Loucy (cell line): ENCODE measurements at regions not wholly inside any gene's neighbourhood (a gene's known extent, or its start where the extent isn't known, plus 50 kb on each side); places are given as distances from the start of the nearest gene placed in this dataset.

Source experiments
- H2AFZ ChIP-seq: fragments of 200-600 bp; sonication (generic); 2 replicates; pipeline ENCODE4 v1.6.0; 2016; ENCODE audit warnings: antibody characterized with exemption, mild to moderate bottlenecking, low read length, moderate library complexity
- H3F3A ChIP-seq: fragments of 200-600 bp; 2 replicates; pipeline ENCODE4 v1.6.0; 2016; ENCODE audit warnings: antibody characterized with exemption, low read depth, mild to moderate bottlenecking
- H3K27me3 ChIP-seq: fragments of 200-600 bp; sonication (generic); 2 replicates; pipeline ENCODE4 v1.6.1; 2014; ENCODE audit warnings: low read length, mild to moderate bottlenecking; ENCODE audit not compliant: insufficient read depth, poor library complexity, severe bottlenecking
- H3K36me3 ChIP-seq: fragments of 200-600 bp; sonication (generic); 2 replicates; pipeline ENCODE4 v1.6.1; 2016; ENCODE audit warnings: low read length; ENCODE audit not compliant: insufficient read depth
- H3K4me1 ChIP-seq: fragments of 200-600 bp; sonication (generic); 2 replicates; pipeline ENCODE4 v1.5.1; 2014; ENCODE audit warnings: low read length, mild to moderate bottlenecking; ENCODE audit not compliant: insufficient read depth, poor library complexity, severe bottlenecking
- H3K4me2 ChIP-seq: fragments of 200-600 bp; sonication (generic); 2 replicates; pipeline ENCODE4 v1.6.0; 2014; ENCODE audit warnings: antibody characterized with exemption, low read length, low read depth, mild to moderate bottlenecking; ENCODE audit not compliant: poor library complexity, severe bottlenecking
- H3K4me3 ChIP-seq: fragments of 200-600 bp; sonication (generic); 2 replicates; pipeline ENCODE4 v1.5.1; 2014; ENCODE audit warnings: low read length, mild to moderate bottlenecking, mixed read lengths; ENCODE audit not compliant: poor library complexity, severe bottlenecking
- H3K79me2 ChIP-seq: fragments of 200-600 bp; sonication (generic); 2 replicates; pipeline ENCODE4 v1.6.1; 2014; ENCODE audit warnings: low read length; ENCODE audit not compliant: insufficient read depth
- H3K9ac ChIP-seq: fragments of 200-600 bp; sonication (generic); 2 replicates; pipeline ENCODE4 v1.6.0; 2014; ENCODE audit warnings: mild to moderate bottlenecking, low read depth, low read length, moderate library complexity; ENCODE audit not compliant: poor library complexity, severe bottlenecking
- H3K9me2 ChIP-seq: fragments of 200-600 bp; sonication (generic); replicated peaks from 2 replicates; pipeline ENCODE4 v1.6.1; 2016; ENCODE audit warnings: low read depth, low read length, mixed read lengths
- H3K9me3 ChIP-seq: fragments of 200-600 bp; sonication (generic); 2 replicates; pipeline ENCODE4 v1.6.1; 2014; ENCODE audit warnings: mild to moderate bottlenecking, antibody characterized with exemption, low read length, low read depth; ENCODE audit not compliant: insufficient read depth
- H4K20me1 ChIP-seq: fragments of 200-600 bp; sonication (generic); 2 replicates; pipeline ENCODE4 v1.6.0; 2014; ENCODE audit warnings: antibody characterized with exemption, low read length, mild to moderate bottlenecking; ENCODE audit not compliant: insufficient read depth, poor library complexity, severe bottlenecking
- EZH2phosphoT487 ChIP-seq: fragments of 200-600 bp; IDR thresholded peaks from 2 replicates; pipeline ENCODE4 v1.6.1; 2018; ENCODE audit warnings: antibody characterized with exemption, mild to moderate bottlenecking, moderate library complexity, borderline replicate concordance
- TF ChIP-seq, protein P1 (sequence below): fragments of 200-600 bp; sonication (generic); conservative IDR thresholded peaks from 2 replicates; pipeline ENCODE4 v1.5.1; 2014; ENCODE audit warnings: mild to moderate bottlenecking, antibody characterized with exemption, low read length

DNA sequence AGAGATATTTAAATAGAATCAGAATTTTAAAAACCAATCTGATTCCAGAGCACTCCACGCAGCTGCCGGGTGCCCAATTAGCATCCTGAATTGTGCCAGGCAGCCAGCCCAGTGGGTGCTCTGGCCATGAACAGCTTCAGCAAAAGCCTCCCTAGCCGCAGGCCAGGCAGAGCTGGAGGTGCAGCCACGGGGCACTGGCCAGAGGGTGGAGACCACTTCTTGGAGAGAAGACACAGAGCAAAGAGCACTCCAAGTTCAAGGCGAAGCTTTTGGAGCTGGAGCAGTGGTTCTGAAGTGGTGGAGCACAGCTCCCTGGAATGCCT, 475.6 kb upstream of the PROK2 start:
- Histone ChIP-seq H3K9me2 (no peaks in the 10 kb centered on the region), H3K27me3 (no peaks in the 10 kb centered on the region), H3K4me3 (no peak overlapping the region), H4K20me1 (no peaks in the 10 kb centered on the region), H2AFZ (no peak overlapping the region), H3K9ac (no peak overlapping the region), H3K9me3 (no peaks in the 10 kb centered on the region), H3K4me1 (peaks cover 24% of the 10 kb centered on the region), H3F3A (no peaks in the 10 kb centered on the region), H3K79me2 (no peaks in the 10 kb centered on the region), H3K4me2 (no peak overlapping the region), H3K36me3 (no peaks in the 10 kb centered on the region)
- no peak for TF ChIP-seq EZH2phosphoT487
- TF ChIP-seq, protein P1, sequence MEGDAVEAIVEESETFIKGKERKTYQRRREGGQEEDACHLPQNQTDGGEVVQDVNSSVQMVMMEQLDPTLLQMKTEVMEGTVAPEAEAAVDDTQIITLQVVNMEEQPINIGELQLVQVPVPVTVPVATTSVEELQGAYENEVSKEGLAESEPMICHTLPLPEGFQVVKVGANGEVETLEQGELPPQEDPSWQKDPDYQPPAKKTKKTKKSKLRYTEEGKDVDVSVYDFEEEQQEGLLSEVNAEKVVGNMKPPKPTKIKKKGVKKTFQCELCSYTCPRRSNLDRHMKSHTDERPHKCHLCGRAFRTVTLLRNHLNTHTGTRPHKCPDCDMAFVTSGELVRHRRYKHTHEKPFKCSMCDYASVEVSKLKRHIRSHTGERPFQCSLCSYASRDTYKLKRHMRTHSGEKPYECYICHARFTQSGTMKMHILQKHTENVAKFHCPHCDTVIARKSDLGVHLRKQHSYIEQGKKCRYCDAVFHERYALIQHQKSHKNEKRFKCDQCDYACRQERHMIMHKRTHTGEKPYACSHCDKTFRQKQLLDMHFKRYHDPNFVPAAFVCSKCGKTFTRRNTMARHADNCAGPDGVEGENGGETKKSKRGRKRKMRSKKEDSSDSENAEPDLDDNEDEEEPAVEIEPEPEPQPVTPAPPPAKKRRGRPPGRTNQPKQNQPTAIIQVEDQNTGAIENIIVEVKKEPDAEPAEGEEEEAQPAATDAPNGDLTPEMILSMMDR = no peak

DNA sequence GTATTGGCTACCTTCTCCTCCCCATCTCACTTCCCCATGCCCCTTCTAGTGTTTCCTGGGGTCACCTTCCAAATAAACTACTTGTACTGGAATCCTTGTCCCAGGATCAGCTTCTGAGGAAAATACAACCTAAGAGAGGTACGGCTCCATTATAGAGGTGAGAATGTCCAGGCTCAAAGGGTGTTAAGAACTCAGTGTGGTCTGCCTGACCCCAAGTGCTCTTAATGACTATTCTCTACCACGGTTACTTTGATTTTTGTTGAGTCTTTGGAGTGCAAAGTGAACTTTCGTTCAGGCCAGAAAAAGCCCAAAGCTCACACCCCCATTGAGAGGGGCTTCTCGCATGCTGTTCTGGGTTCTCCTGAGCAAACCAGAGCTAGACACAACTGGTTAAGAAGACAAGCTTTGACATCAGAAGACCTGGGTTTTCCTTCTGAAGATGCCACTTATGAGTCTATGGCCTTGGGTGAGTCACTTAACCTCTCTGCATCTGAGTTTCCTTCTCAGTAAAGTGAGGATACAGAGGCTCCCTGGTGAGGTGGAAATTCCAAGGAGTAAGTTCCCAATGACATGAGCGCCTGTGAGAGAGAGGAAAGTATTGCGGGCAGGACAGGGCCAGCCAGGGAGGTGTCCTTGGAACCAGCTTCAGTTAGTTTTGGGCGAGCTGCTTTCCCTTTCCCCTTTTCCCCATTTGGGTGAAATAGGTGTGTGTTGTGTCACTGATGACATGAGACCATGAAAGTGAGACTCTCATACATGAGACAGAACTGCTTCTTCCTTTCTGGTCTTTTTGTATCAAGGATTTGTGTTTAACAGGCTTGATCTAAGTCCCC, 475.0 kb upstream of the PROK2 start:
- H3F3A ChIP-seq = no peaks in the 10 kb centered on the region
- H3K27me3 ChIP-seq = no peaks in the 10 kb centered on the region
- H3K9ac ChIP-seq = no peak overlapping the region
- no peaks in the 10 kb centered on the region for H3K79me2 ChIP-seq
- no peaks in the 10 kb centered on the region for H3K9me3 ChIP-seq
- TF ChIP-seq, protein P1 = no peak
- no peak for TF ChIP-seq EZH2phosphoT487
- H3K36me3 ChIP-seq = no peaks in the 10 kb centered on the region
- H3K4me1 ChIP-seq = peaks cover 22% of the 10 kb centered on the region
- no peak overlapping the region for H3K4me2 ChIP-seq
- H3K9me2 ChIP-seq = no peaks in the 10 kb centered on the region
- H3K4me3 ChIP-seq = no peak overlapping the region
- no peaks in the 10 kb centered on the region for H4K20me1 ChIP-seq
- H2AFZ ChIP-seq = no peak overlapping the region

DNA sequence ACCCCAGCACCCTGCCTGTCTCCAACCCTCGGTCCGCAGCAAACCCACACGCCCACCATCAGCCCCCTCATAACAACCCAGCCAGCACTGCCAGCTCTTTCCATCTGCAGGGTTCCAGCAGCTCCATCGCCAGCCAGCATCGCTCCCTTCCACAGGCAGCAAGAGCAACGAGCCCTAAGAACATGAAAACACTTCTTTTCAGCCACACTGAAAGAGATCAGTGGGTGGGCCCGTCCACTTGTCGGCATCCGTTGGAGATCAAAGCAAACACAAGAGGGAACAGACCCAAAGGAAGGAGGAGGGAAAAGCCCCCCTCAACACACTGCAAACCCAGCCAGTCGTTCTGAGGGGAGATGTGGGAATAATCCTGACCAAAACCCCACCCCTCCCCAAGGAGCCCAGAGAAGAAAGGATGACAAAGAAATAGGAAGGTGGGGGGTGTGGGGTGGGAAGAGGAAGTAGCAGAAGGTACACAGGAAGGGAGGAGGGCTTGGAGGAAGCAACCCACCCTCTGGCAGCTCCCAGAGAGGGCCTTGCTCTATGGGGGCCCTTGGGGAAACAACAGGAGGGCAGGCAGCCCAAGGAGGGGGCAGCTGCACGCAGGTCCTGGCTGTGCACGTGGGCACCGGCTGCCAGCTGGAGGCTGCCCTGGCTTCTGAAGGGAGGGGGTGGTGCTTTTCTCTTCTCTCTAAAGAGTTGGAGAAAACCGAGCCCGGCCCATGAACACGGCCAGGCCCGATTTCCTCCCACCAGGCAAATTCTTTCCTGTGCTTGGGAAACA, 473.6 kb upstream of the PROK2 start:
- Histone ChIP-seq H3K4me1 (peaks cover 22% of the 10 kb centered on the region), H3K4me2 (no peak overlapping the region)

More for the DNA sequence above, 473.6 kb upstream of the PROK2 start:
- no peak for TF ChIP-seq EZH2phosphoT487
- TF ChIP-seq, protein P1 = no peak
- Histone ChIP-seq H2AFZ (no peak overlapping the region), H3K9me2 (no peaks in the 10 kb centered on the region), H3K79me2 (no peaks in the 10 kb centered on the region), H3K36me3 (no peaks in the 10 kb centered on the region), H3K27me3 (no peaks in the 10 kb centered on the region), H3F3A (no peaks in the 10 kb centered on the region), H3K9ac (no peak overlapping the region), H4K20me1 (no peaks in the 10 kb centered on the region), H3K4me3 (no peak overlapping the region), H3K9me3 (no peaks in the 10 kb centered on the region)
